K562 (cell line): ENCODE measurements at regions not wholly inside any gene's neighbourhood (a gene's known extent, or its start where the extent isn't known, plus 50 kb on each side); places are given as distances from the start of the nearest gene placed in this dataset.

Source experiments
- ATAC-seq: fragments of 200-7000 bp; cut with Tn5 transposase; 3 replicates; pipeline ENCODE4 v1.9.1; 2020; ENCODE audit warnings: moderate library complexity
- BruUV-seq: library from RNA; stranded (reverse); fragments of 400-500 nt; replicated peaks from 2 replicates; lab custom pipeline; 2021; lab: Mats Ljungman, UMichigan
- CTCF ChIA-PET: fragments of 300-600 bp; formaldehyde crosslinking; extraction: SDS; loops from one replicate; lab custom pipeline; 2021; ENCODE audit warnings: low intra/inter-chr PET ratio; lab: Yijun Ruan, JAX
- POLR2A ChIA-PET: fragments of 300-600, 350-650 bp; sonication (Branson Sonifier 250); formaldehyde crosslinking; extraction: SDS; loops from one replicate; lab custom pipeline; 2021; ENCODE audit warnings: antibody characterized with exemption, inconsistent platforms; lab: Yijun Ruan, JAX
- DNase-seq, 4 experiments: peaks; one replicate each; pipeline versions ENCODE4 v3.0.0 to v3.0.0-alpha.2; 2011 to 2018; ENCODE audit warnings: low spot score in 3 of 4, mixed read lengths in 3 of 4; ENCODE audit errors: extremely low read depth in 1 of 4
- FAIRE-seq: peaks from 2 replicates; lab custom pipeline; 2011; peaks lifted over from hg19 to GRCh38; lab: Jason Lieb, UNC
- H2AFZ ChIP-seq: 2 replicates; pipeline ENCODE4 v1.6.0; 2011; ENCODE audit warnings: low read depth, low read length, control low read depth, inconsistent platforms
- H3K27ac ChIP-seq: fragments of 200-600 bp; 3 replicates; pipeline ENCODE4 v1.8.0; 2011; ENCODE audit warnings: low read depth, mild to moderate bottlenecking, control low read depth, inconsistent platforms, low read length, moderate library complexity, mixed read lengths; ENCODE audit errors: extremely low read depth
- H3K27me3 ChIP-seq, 2 experiments: fragments of 300-600 bp in 1 of 2; 2 replicates in 1 of 2; 3 replicates in 1 of 2; pipeline versions ENCODE4 v1.6.0 to v1.8.0; 2011; ENCODE audit warnings: inconsistent platforms in 2 of 2, low read length in 2 of 2, mild to moderate bottlenecking in 1 of 2, mixed read lengths in 1 of 2, moderate library complexity in 1 of 2; ENCODE audit not compliant: control insufficient read depth in 2 of 2, insufficient read depth in 2 of 2
- H3K36me3 ChIP-seq: fragments of 300-600 bp; 3 replicates; pipeline ENCODE4 v1.8.0; 2011; ENCODE audit warnings: mild to moderate bottlenecking, low read length, inconsistent platforms; ENCODE audit not compliant: control insufficient read depth, insufficient read depth
- H3K4me1 ChIP-seq, 2 experiments: fragments of 200-600 bp in 1 of 2; replicated peaks in 1 of 2; 2 replicates in 1 of 2; 3 replicates in 1 of 2; pipeline versions ENCODE4 v1.5.1 to v1.8.0; 2011; ENCODE audit warnings: inconsistent platforms in 2 of 2, low read length in 2 of 2, mild to moderate bottlenecking in 1 of 2, mixed read lengths in 1 of 2, moderate library complexity in 1 of 2; ENCODE audit not compliant: control insufficient read depth in 2 of 2, insufficient read depth in 2 of 2
- H3K4me2 ChIP-seq: 2 replicates; pipeline ENCODE4 v1.6.1; 2011; ENCODE audit warnings: low read length, control low read depth, inconsistent platforms, mixed read lengths; ENCODE audit not compliant: insufficient read depth
- H3K4me3 ChIP-seq: fragments of 200-600 bp; sonication (generic), shearing (Covaris generic); 2 replicates; pipeline ENCODE4 v1.5.1; 2016; ENCODE audit warnings: control low read depth, inconsistent platforms
- H3K79me2 ChIP-seq: fragments of 200-600 bp; 3 replicates; pipeline ENCODE4 v1.8.0; 2011; ENCODE audit warnings: low read length, inconsistent platforms; ENCODE audit not compliant: control insufficient read depth, insufficient read depth
- H3K9ac ChIP-seq, 2 experiments: 2 replicates each; pipeline versions ENCODE4 v1.6.0 to v1.6.1; 2011; ENCODE audit warnings: low read depth in 2 of 2, low read length in 2 of 2, control low read depth in 1 of 2, inconsistent platforms in 1 of 2, mild to moderate bottlenecking in 1 of 2, mixed read lengths in 1 of 2; ENCODE audit not compliant: insufficient read depth in 1 of 2
- H3K9me1 ChIP-seq: one replicate; pipeline ENCODE4 v1.6.0; 2011; ENCODE audit warnings: inconsistent platforms, mild to moderate bottlenecking, low read length, moderate library complexity; ENCODE audit not compliant: control insufficient read depth, insufficient read depth
- H3K9me3 ChIP-seq: replicated peaks from 2 replicates; pipeline ENCODE4 v1.5.1; 2011; ENCODE audit warnings: low read depth, low read length, inconsistent platforms; ENCODE audit not compliant: control insufficient read depth, insufficient read depth
- H4K20me1 ChIP-seq: replicated peaks from 2 replicates; pipeline ENCODE4 v1.6.1; 2011; ENCODE audit warnings: low read length, inconsistent platforms, mixed read lengths; ENCODE audit not compliant: control insufficient read depth, insufficient read depth
- POLR2B ChIP-seq: fragments of 450-650 bp; IDR thresholded peaks from 2 replicates; pipeline ENCODE4 v1.6.1; 2018; ENCODE audit warnings: low read depth; ENCODE audit not compliant: partially characterized antibody
- ZBTB43 ChIP-seq: sonication (generic); formaldehyde crosslinking; IDR thresholded peaks from 2 replicates; pipeline ENCODE4 v1.8.0; 2023; ENCODE audit warnings: mild to moderate bottlenecking, missing genetic modification reagents
- WGBS: fragments of 100-300 bp; shearing (Covaris generic); methylation state at CpG from one replicate; pipeline ENCODE4 v1.1.6; 2016; ENCODE audit warnings: low coverage, mixed read lengths; ENCODE audit not compliant: insufficient coverage; ENCODE audit errors: missing lambda C conversion rate; 5-methylcytosine and 5-hydroxymethylcytosine counted together
- in situ Hi-C: fragments of 300-500 bp; cut with MboI; formaldehyde crosslinking; loops from 4 replicates; pipeline ENCODE4 v1.15.0; 2018; ENCODE audit warnings: inconsistent platforms, mixed read lengths
- intact Hi-C: fragments of 100-400 bp; cut with micrococcal nuclease; formaldehyde crosslinking; loops from 2 replicates; pipeline ENCODE4 v1.14.2; 2022

GRCh38 chr6:20028143-20028542 lies 184.1 kb downstream of the MBOAT1 start:
- intact Hi-C loops (loop anchor here (5.0 kb wide), 1 partner anchor 56 kb away; no protein-coding TSS in a partner anchor), in situ Hi-C loops (no loop called here)
- no peak for TF ChIP-seq ZBTB43 (CRISPR knock-in tag)
- ChIA-PET POLR2A (no interaction called here), CTCF (no interaction called here)
- no peaks in the 10 kb centered on the region for H3K79me2 ChIP-seq
- no peaks in the 10 kb centered on the region for H3K9me3 ChIP-seq
- H3K9me1 ChIP-seq, result no peaks in the 10 kb centered on the region
- H3K4me3 ChIP-seq, result no peak overlapping the region
- 3% methylated on average over 9 of the region's 9 CpGs for WGBS
- no peak overlapping the region for H3K9ac ChIP-seq
- peaks cover 0 to 11% of the 10 kb centered on the region in 2 experiments; a peak in 2 of 5 replicates for H3K27me3 ChIP-seq
- no peak overlapping the region for H3K27ac ChIP-seq
- H3K4me1 ChIP-seq, result peaks cover 0 to 11% of the 10 kb centered on the region in 2 experiments; a peak in 3 of 5 replicates
- H2AFZ ChIP-seq, result no peak overlapping the region; the same call in 1 of the 2 replicates
- BruUV-seq, result no TSS peak
- no peaks in the 10 kb centered on the region for H4K20me1 ChIP-seq
- no peak for FAIRE-seq
- no peaks in the 10 kb centered on the region for H3K36me3 ChIP-seq
- ATAC-seq, result peak; percentile 63
- no peak overlapping the region for H3K4me2 ChIP-seq
- DNase-seq, result no peak

GRCh38 chr6:20028562-20028961 lies 183.7 kb downstream of the MBOAT1 start:
- 0% methylated on average over 4 of the region's 4 CpGs for WGBS
- Histone ChIP-seq H3K9me3 (no peaks in the 10 kb centered on the region), H3K36me3 (no peaks in the 10 kb centered on the region), H4K20me1 (no peaks in the 10 kb centered on the region), H3K9me1 (no peaks in the 10 kb centered on the region), H3K27ac (no peak overlapping the region), H3K79me2 (no peaks in the 10 kb centered on the region), H3K9ac (no peak overlapping the region)
- POLR2A ChIA-PET, result no interaction called here
- CTCF ChIA-PET, result no interaction called here
- no peak for FAIRE-seq
- no peak for TF ChIP-seq POLR2B
- TF ChIP-seq, all 486 proteins: peak for 0
- DNase-seq (no peak), ATAC-seq (no peak)
- no TSS peak for BruUV-seq
- no peak overlapping the region for H2AFZ ChIP-seq
- peaks cover 3 to 11% of the 10 kb centered on the region in 2 experiments; a peak in 4 of 5 replicates for H3K4me1 ChIP-seq
- no peak overlapping the region for H3K4me3 ChIP-seq
- H3K4me2 ChIP-seq, result no peak overlapping the region
- in situ Hi-C loops (no loop called here), intact Hi-C loops (loop anchor here (5.0 kb wide), 1 partner anchor 56 kb away; no protein-coding TSS in a partner anchor)
- peaks cover 0 to 11% of the 10 kb centered on the region in 2 experiments; a peak in 2 of 5 replicates for H3K27me3 ChIP-seq
